Muscle layer of colon (tissue), 2 donors: ENCODE measurements at regions not wholly inside any gene's neighbourhood (a gene's known extent, or its start where the extent isn't known, plus 50 kb on each side); places are given as distances from the start of the nearest gene placed in this dataset.

ENCODE experiments used
- H3K27ac ChIP-seq: one replicate; pipeline ENCODE4 v1.7.0; 2013; ENCODE audit warnings: low read depth, mild to moderate bottlenecking, low read length, moderate library complexity
- H3K27me3 ChIP-seq, 2 donors: one replicate each; pipeline ENCODE4 v1.7.0; 2013; ENCODE audit warnings: low read length in 2 of 2, mild to moderate bottlenecking in 2 of 2; ENCODE audit not compliant: insufficient read depth in 2 of 2, control insufficient read depth in 1 of 2
- H3K36me3 ChIP-seq: one replicate; pipeline ENCODE4 v1.7.0; 2013; ENCODE audit warnings: mild to moderate bottlenecking, low read length; ENCODE audit not compliant: insufficient read depth
- H3K4me1 ChIP-seq: one replicate; pipeline ENCODE4 v1.7.0; 2013; ENCODE audit warnings: mild to moderate bottlenecking, low read length; ENCODE audit not compliant: insufficient read depth
- H3K4me3 ChIP-seq, 2 donors: one replicate each; pipeline ENCODE4 v1.7.0; 2013; ENCODE audit warnings: low read length in 2 of 2, low read depth in 1 of 2, mild to moderate bottlenecking in 1 of 2, moderate library complexity in 1 of 2
- H3K9ac ChIP-seq: one replicate; pipeline ENCODE4 v1.7.0; 2013; ENCODE audit warnings: low read length
- H3K9me3 ChIP-seq: one replicate; pipeline ENCODE4 v1.7.0; 2013; ENCODE audit warnings: mild to moderate bottlenecking, low read length
- donor health status: abdominal sarcoma.
- donor health status: Adenocarcinoma of cecum.

- Histone ChIP-seq H3K36me3 (no peaks in the 10 kb centered on the region), H3K27ac (no peak overlapping the region), H3K4me3 (no peak overlapping the region), H3K9me3 (no peaks in the 10 kb centered on the region), H3K4me1 (no peaks in the 10 kb centered on the region), H3K27me3 (no peaks in the 10 kb centered on the region), H3K9ac (no peak overlapping the region)
These were observed 644.2 kb upstream of the SEMA6A start for GRCh38 chr5:117218789-117219188.

- Histone ChIP-seq H3K4me3 (no peak overlapping the region), H3K9ac (no peak overlapping the region), H3K4me1 (no peaks in the 10 kb centered on the region), H3K27ac (no peak overlapping the region), H3K36me3 (no peaks in the 10 kb centered on the region), H3K27me3 (no peaks in the 10 kb centered on the region), H3K9me3 (no peaks in the 10 kb centered on the region)
These were observed 638.2 kb upstream of the SEMA6A start for GRCh38 chr5:117212866-117213265.

- H3K9me3 ChIP-seq, result no peaks in the 10 kb centered on the region
- no peak overlapping the region for H3K27ac ChIP-seq
- no peak overlapping the region for H3K9ac ChIP-seq
- H3K4me1 ChIP-seq, result no peaks in the 10 kb centered on the region
- no peaks in the 10 kb centered on the region for H3K27me3 ChIP-seq
- no peaks in the 10 kb centered on the region for H3K36me3 ChIP-seq
- H3K4me3 ChIP-seq, result no peak overlapping the region
These were observed 636.2 kb upstream of the SEMA6A start for GRCh38 chr5:117210796-117211195.

- Histone ChIP-seq H3K9me3 (no peaks in the 10 kb centered on the region), H3K4me1 (no peaks in the 10 kb centered on the region), H3K27me3 (no peaks in the 10 kb centered on the region), H3K9ac (no peak overlapping the region), H3K4me3 (no peak overlapping the region), H3K27ac (no peak overlapping the region), H3K36me3 (no peaks in the 10 kb centered on the region)
These were observed 634.9 kb upstream of the SEMA6A start for GRCh38 chr5:117209479-117209878.

- H3K9me3 ChIP-seq, result no peaks in the 10 kb centered on the region
- no peak overlapping the region for H3K27ac ChIP-seq
- H3K4me1 ChIP-seq, result no peaks in the 10 kb centered on the region
- H3K36me3 ChIP-seq, result no peaks in the 10 kb centered on the region
- H3K4me3 ChIP-seq, result no peak overlapping the region
- no peaks in the 10 kb centered on the region for H3K27me3 ChIP-seq
- no peak overlapping the region for H3K9ac ChIP-seq
These were observed 632.6 kb upstream of the SEMA6A start for GRCh38 chr5:117207088-117207668.

- no peaks in the 10 kb centered on the region for H3K27me3 ChIP-seq
- H3K4me1 ChIP-seq, result peaks cover 9% of the 10 kb centered on the region
- H3K9ac ChIP-seq, result no peak overlapping the region
- no peak overlapping the region for H3K27ac ChIP-seq
- H3K4me3 ChIP-seq, result no peak overlapping the region
- no peaks in the 10 kb centered on the region for H3K36me3 ChIP-seq
- H3K9me3 ChIP-seq, result no peaks in the 10 kb centered on the region
These were observed 631.3 kb upstream of the SEMA6A start for GRCh38 chr5:117205894-117206293.

GRCh38 chr5:117204926-117205869, 630.6 kb upstream of the SEMA6A start:
- H3K27ac ChIP-seq, result no peak overlapping the region
- H3K9me3 ChIP-seq, result no peaks in the 10 kb centered on the region
- H3K36me3 ChIP-seq, result no peaks in the 10 kb centered on the region
- H3K27me3 ChIP-seq, result no peaks in the 10 kb centered on the region
- H3K4me3 ChIP-seq, result no peak overlapping the region
- peaks cover 14% of the 10 kb centered on the region for H3K4me1 ChIP-seq
- H3K9ac ChIP-seq, result no peak overlapping the region

- H3K9me3 ChIP-seq, result no peaks in the 10 kb centered on the region
- H3K4me3 ChIP-seq, result no peak overlapping the region
These were observed 629.8 kb upstream of the SEMA6A start for GRCh38 chr5:117204404-117204803.

GRCh38 chr5:117203584-117203983, 629.0 kb upstream of the SEMA6A start:
- Histone ChIP-seq H3K36me3 (no peaks in the 10 kb centered on the region), H3K9me3 (no peaks in the 10 kb centered on the region), H3K9ac (no peak overlapping the region), H3K27me3 (no peaks in the 10 kb centered on the region), H3K4me1 (peaks cover 14% of the 10 kb centered on the region), H3K4me3 (no peak overlapping the region), H3K27ac (no peak overlapping the region)

More at GRCh38 chr5:117204404-117204803, 629.8 kb upstream of the SEMA6A start:
- peaks cover 14% of the 10 kb centered on the region for H3K4me1 ChIP-seq
- no peak overlapping the region for H3K9ac ChIP-seq
- no peak overlapping the region for H3K27ac ChIP-seq
- H3K27me3 ChIP-seq, result no peaks in the 10 kb centered on the region
- H3K36me3 ChIP-seq, result no peaks in the 10 kb centered on the region

GRCh38 chr5:117201001-117201400, 626.4 kb upstream of the SEMA6A start:
- Histone ChIP-seq H3K4me3 (no peak overlapping the region), H3K27me3 (no peaks in the 10 kb centered on the region), H3K9ac (no peak overlapping the region), H3K4me1 (peaks cover 14% of the 10 kb centered on the region), H3K9me3 (no peaks in the 10 kb centered on the region), H3K27ac (no peak overlapping the region), H3K36me3 (no peaks in the 10 kb centered on the region)

GRCh38 chr5:117195076-117195475, 620.5 kb upstream of the SEMA6A start:
- Histone ChIP-seq H3K4me3 (no peak overlapping the region), H3K27me3 (no peaks in the 10 kb centered on the region), H3K9ac (no peak overlapping the region), H3K4me1 (peaks cover 4% of the 10 kb centered on the region), H3K27ac (no peak overlapping the region), H3K36me3 (no peaks in the 10 kb centered on the region), H3K9me3 (no peaks in the 10 kb centered on the region)
